BLaER1 treated with 17β-estradiol and CSF1 and Interleukin-3, amounts not matched to agents 10 nM and 100 nM (cell line): ENCODE measurements at regions not wholly inside any gene's neighbourhood (a gene's known extent, or its start where the extent isn't known, plus 50 kb on each side); places are given as distances from the start of the nearest gene placed in this dataset.

Source experiments
- H3K27ac ChIP-seq, 11 experiments: shearing (Covaris generic); formaldehyde crosslinking; 2 replicates each; pipeline ENCODE4 v1.8.1; 2022
- H3K27me3 ChIP-seq, 11 experiments: shearing (Covaris generic); formaldehyde crosslinking; 2 replicates each; pipeline ENCODE4 v1.8.1; 2022
- H3K36me3 ChIP-seq, 11 experiments: shearing (Covaris generic); formaldehyde crosslinking; 2 replicates each; pipeline ENCODE4 v1.8.1; 2022
- H3K4me1 ChIP-seq, 10 experiments: shearing (Covaris generic); formaldehyde crosslinking; 2 replicates each; pipeline ENCODE4 v1.8.1; 2022
- H3K4me2 ChIP-seq, 11 experiments: shearing (Covaris generic); formaldehyde crosslinking; 2 replicates each; pipeline ENCODE4 v1.8.1; 2022
- H3K4me3 ChIP-seq, 10 experiments: shearing (Covaris generic); formaldehyde crosslinking; 2 replicates each; pipeline ENCODE4 v1.8.1; 2022
- H3K9ac ChIP-seq, 11 experiments: shearing (Covaris generic); formaldehyde crosslinking; 2 replicates each; pipeline ENCODE4 v1.8.1; 2022
- H3K9me3 ChIP-seq, 11 experiments: shearing (Covaris generic); formaldehyde crosslinking; replicated peaks in 1 of 11; 2 replicates each; pipeline ENCODE4 v1.8.1; 2022
- H4K20me1 ChIP-seq, 11 experiments: shearing (Covaris generic); formaldehyde crosslinking; 2 replicates each; pipeline ENCODE4 v1.8.1; 2022
- Cebpa-rat ChIP-seq, 11 experiments: shearing (Covaris generic); IDR thresholded peaks; 2 replicates each; pipeline ENCODE4 v1.8.1; 2022

DNA sequence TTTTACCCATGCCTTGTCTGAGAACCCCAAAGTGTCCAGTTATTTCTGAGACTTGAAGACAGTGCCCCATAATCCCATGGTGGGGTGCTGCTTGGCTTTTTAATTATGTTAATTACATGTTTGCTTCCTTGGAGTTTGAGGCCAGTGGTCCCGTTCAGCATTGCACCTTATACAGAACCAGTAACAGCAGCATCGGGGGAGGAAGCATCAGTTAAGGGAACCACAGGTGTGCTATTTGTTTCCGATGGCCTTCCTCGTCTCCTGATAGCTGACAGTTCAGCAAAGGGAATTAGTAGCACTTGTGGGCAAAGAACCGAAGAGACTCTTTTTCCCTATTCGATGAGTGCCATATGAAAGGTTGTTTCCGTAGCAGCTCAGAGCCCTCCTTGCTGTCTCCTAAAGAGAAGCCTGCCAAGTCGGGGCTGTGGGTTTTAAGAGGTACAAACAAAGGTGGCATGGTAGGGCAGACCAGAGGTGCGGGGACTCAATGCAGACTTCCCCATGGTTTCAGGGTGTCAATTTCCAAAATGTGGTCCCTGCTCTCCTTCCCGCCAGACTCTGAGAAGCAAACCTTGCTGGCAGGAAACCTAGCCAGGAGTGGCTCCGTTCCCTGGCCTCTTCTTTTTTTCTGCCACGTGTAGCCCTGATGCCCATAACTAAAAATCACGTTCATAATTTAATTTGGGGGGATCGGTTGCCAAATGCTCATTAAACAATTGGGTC, 225.2 kb upstream of the TSHZ3 start:
- H3K27me3 ChIP-seq, result no peaks in the 10 kb centered on the region
- no peak overlapping the region for H3K4me3 ChIP-seq
- no peak overlapping the region for H3K27ac ChIP-seq
- peaks cover 0 to 13% (median 0%) of the 10 kb centered on the region in 11 experiments; a peak in 7 of 22 replicates for H3K9me3 ChIP-seq
- H3K4me2 ChIP-seq, result no peak overlapping the region
- TF ChIP-seq Cebpa-rat (IDR thresholded peaks at IDR 0.05), result no peak
- H3K9ac ChIP-seq, result no peak overlapping the region
- H4K20me1 ChIP-seq, result no peaks in the 10 kb centered on the region
- H3K4me1 ChIP-seq, result peaks cover 0 to 22% (median 0%) of the 10 kb centered on the region in 10 experiments; a peak in 8 of 20 replicates
- no peaks in the 10 kb centered on the region for H3K36me3 ChIP-seq

- no peaks in the 10 kb centered on the region for H3K27me3 ChIP-seq
- H3K4me3 ChIP-seq, result no peak overlapping the region
- no peaks in the 10 kb centered on the region for H3K36me3 ChIP-seq
- H4K20me1 ChIP-seq, result no peaks in the 10 kb centered on the region
- H3K9me3 ChIP-seq, result peaks cover 0 to 13% (median 0%) of the 10 kb centered on the region in 11 experiments; a peak in 7 of 22 replicates
- TF ChIP-seq Cebpa-rat (IDR thresholded peaks at IDR 0.05), result no peak
- H3K27ac ChIP-seq, result no peak overlapping the region
- peaks cover 0 to 22% (median 0%) of the 10 kb centered on the region in 10 experiments; a peak in 8 of 20 replicates for H3K4me1 ChIP-seq
- no peak overlapping the region for H3K9ac ChIP-seq
- H3K4me2 ChIP-seq, result no peak overlapping the region
Measured at GRCh38 chr19:31575846-31576335, 226.7 kb upstream of the TSHZ3 start.

DNA sequence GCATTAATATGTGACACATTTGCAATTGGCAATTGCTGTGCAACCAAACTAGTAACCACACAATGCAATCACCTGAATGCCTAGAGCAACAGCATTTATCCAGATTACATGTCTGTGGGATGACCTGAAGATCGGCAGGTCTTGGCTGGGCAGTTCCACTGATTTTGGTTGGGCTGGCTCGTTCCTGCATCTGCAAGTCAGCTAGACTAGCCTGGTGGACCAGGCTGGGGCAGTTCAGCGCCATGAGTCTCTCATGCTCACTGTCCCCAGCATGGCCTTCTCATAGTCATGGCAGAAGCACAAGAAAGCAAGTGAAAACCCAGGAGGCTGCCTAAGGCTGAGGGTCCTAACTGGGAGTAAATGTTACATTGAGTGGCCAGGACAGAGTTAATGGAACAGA, 229.1 kb upstream of the TSHZ3 start:
- Histone ChIP-seq H3K4me3 (no peak overlapping the region), H4K20me1 (no peaks in the 10 kb centered on the region), H3K36me3 (no peaks in the 10 kb centered on the region), H3K9me3 (peaks cover 0 to 13% (median 0%) of the 10 kb centered on the region in 11 experiments; a peak in 7 of 22 replicates), H3K27me3 (no peaks in the 10 kb centered on the region), H3K4me2 (peak overlapping the region in 4 of 11 experiments; percentile 2 to 76 (median 44); a peak in 7 of 22 replicates), H3K9ac (no peak overlapping the region), H3K4me1 (peaks cover 0 to 32% (median 0%) of the 10 kb centered on the region in 10 experiments; a peak in 8 of 20 replicates), H3K27ac (no peak overlapping the region)
- TF ChIP-seq Cebpa-rat (IDR thresholded peaks at IDR 0.05), result no peak

GRCh38 chr19:31583148-31583547, 233.9 kb upstream of the TSHZ3 start:
- H3K27me3 ChIP-seq, result no peaks in the 10 kb centered on the region
- H4K20me1 ChIP-seq, result no peaks in the 10 kb centered on the region
- TF ChIP-seq Cebpa-rat (IDR thresholded peaks at IDR 0.05), result no peak
- peaks cover 0 to 4% (median 0%) of the 10 kb centered on the region in 11 experiments; a peak in 3 of 22 replicates for H3K9me3 ChIP-seq
- no peak overlapping the region for H3K4me3 ChIP-seq
- peak overlapping the region in 2 of 11 experiments; percentile 41 to 50; a peak in 4 of 22 replicates for H3K4me2 ChIP-seq
- H3K4me1 ChIP-seq, result peaks cover 0 to 25% (median 0%) of the 10 kb centered on the region in 10 experiments; a peak in 8 of 20 replicates
- no peaks in the 10 kb centered on the region for H3K36me3 ChIP-seq
- H3K27ac ChIP-seq, result no peak overlapping the region
- H3K9ac ChIP-seq, result 0 out of 22 replicates have a peak overlapping the region, but pooled peaks of 1 of the 11 experiments have one; percentile 6

DNA sequence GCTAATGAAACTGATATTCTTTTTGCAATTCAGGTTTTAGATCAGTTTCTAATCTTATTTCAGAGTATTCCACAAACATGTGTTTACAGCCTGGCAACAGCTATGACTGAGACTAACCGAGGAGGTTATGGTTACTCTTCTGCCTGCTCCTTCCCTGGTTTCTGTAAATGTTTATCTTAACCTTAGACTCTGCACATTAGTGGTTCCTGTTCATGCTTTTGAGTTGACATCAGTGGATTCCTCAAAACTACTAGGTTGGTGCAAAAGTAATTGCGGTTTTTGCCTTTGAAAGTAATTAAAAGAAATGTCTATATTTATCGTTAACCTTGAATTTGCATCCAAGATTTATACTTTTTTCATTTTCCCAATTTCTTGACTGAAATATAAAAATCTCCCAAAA, 237.0 kb upstream of the TSHZ3 start:
- Histone ChIP-seq H3K27me3 (no peaks in the 10 kb centered on the region), H3K4me1 (peaks cover 0 to 17% (median 0%) of the 10 kb centered on the region in 10 experiments; a peak in 3 of 20 replicates), H3K4me2 (no peak overlapping the region), H3K9me3 (no peaks in the 10 kb centered on the region), H3K36me3 (no peaks in the 10 kb centered on the region), H3K27ac (no peak overlapping the region), H4K20me1 (no peaks in the 10 kb centered on the region), H3K4me3 (no peak overlapping the region), H3K9ac (no peak overlapping the region)
- TF ChIP-seq Cebpa-rat (IDR thresholded peaks at IDR 0.05), result no peak

DNA sequence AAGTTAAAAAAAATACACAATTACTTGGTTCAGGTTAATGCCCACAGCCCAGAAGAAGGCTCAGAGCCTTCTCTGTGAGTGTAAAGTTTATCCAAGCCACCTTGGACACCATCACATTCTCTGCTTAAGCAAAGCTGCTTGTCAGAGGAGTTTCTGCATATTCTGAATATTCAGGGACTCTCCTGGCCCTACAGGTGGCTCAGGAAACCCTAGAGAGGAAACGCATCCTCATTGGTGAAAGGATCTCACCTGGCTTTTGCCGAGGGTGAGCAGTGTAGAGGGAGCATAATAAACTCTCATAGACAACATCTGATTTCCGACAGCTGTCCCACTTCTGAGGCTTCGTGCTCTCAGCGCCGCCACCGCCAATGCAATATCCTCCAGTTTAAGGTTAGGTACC, 239.9 kb upstream of the TSHZ3 start:
- H3K9ac ChIP-seq, result no peak overlapping the region
- no peaks in the 10 kb centered on the region for H3K36me3 ChIP-seq
- H4K20me1 ChIP-seq, result no peaks in the 10 kb centered on the region
- H3K4me3 ChIP-seq, result no peak overlapping the region
- TF ChIP-seq Cebpa-rat (IDR thresholded peaks at IDR 0.05), result no peak
- H3K27me3 ChIP-seq, result no peaks in the 10 kb centered on the region
- H3K4me1 ChIP-seq, result no peaks in the 10 kb centered on the region
- H3K27ac ChIP-seq, result no peak overlapping the region
- H3K4me2 ChIP-seq, result no peak overlapping the region
- H3K9me3 ChIP-seq, result no peaks in the 10 kb centered on the region

- H3K27ac ChIP-seq, result no peak overlapping the region
- no peaks in the 10 kb centered on the region for H3K36me3 ChIP-seq
- H3K9me3 ChIP-seq, result no peaks in the 10 kb centered on the region
- no peak overlapping the region for H3K4me3 ChIP-seq
- no peaks in the 10 kb centered on the region for H4K20me1 ChIP-seq
- peaks cover 0 to 15% (median 0%) of the 10 kb centered on the region in 10 experiments; a peak in 3 of 20 replicates for H3K4me1 ChIP-seq
- TF ChIP-seq Cebpa-rat (IDR thresholded peaks at IDR 0.05), result no peak
- H3K9ac ChIP-seq, result no peak overlapping the region
- no peaks in the 10 kb centered on the region for H3K27me3 ChIP-seq
- H3K4me2 ChIP-seq, result no peak overlapping the region
Measured at GRCh38 chr19:31591258-31591657, 242.0 kb upstream of the TSHZ3 start.

GRCh38 chr19:31592456-31592855, 243.2 kb upstream of the TSHZ3 start:
- Histone ChIP-seq H3K9ac (no peak overlapping the region), H4K20me1 (no peaks in the 10 kb centered on the region), H3K9me3 (no peaks in the 10 kb centered on the region), H3K4me2 (no peak overlapping the region), H3K36me3 (no peaks in the 10 kb centered on the region), H3K4me3 (no peak overlapping the region), H3K27me3 (no peaks in the 10 kb centered on the region), H3K27ac (no peak overlapping the region), H3K4me1 (peaks cover 0 to 17% (median 0%) of the 10 kb centered on the region in 10 experiments; a peak in 3 of 20 replicates)
- no peak for TF ChIP-seq Cebpa-rat (IDR thresholded peaks at IDR 0.05)

GRCh38 chr19:31594701-31595100, 245.5 kb upstream of the TSHZ3 start:
- Histone ChIP-seq H3K27me3 (no peaks in the 10 kb centered on the region), H3K4me2 (peak overlapping the region in 2 of 11 experiments; percentile 22 to 43; a peak in 4 of 22 replicates), H4K20me1 (no peaks in the 10 kb centered on the region), H3K27ac (no peak overlapping the region), H3K4me3 (no peak overlapping the region), H3K9ac (no peak overlapping the region), H3K36me3 (no peaks in the 10 kb centered on the region), H3K9me3 (no peaks in the 10 kb centered on the region), H3K4me1 (peaks cover 0 to 17% (median 0%) of the 10 kb centered on the region in 10 experiments; a peak in 3 of 20 replicates)
- no peak for TF ChIP-seq Cebpa-rat (IDR thresholded peaks at IDR 0.05)
